Activated CD8-positive, alpha-beta T cell treated with anti-CD3 and anti-CD28 coated beads, Interleukin-2, amount 10 ng/mL, durations not matched to agents 7 days and 5 days (primary cell): ENCODE measurements at regions not wholly inside any gene's neighbourhood (a gene's known extent, or its start where the extent isn't known, plus 50 kb on each side); places are given as distances from the start of the nearest gene placed in this dataset.

Source experiments
- ATAC-seq: fragments of 150-1000 bp; cut with Tn5 transposase; one replicate; pipeline ENCODE4 v1.10.0; 2021; ENCODE audit warnings: moderate library complexity
- CTCF ChIA-PET: fragments of 350-600 bp; sonication (Branson Sonifier 250); formaldehyde crosslinking; loops from one replicate; lab custom pipeline; 2021; ENCODE audit warnings: antibody characterized with exemption; lab: Charles Lee
- POLR2A ChIA-PET: fragments of 350-600 bp; sonication (Branson Sonifier 250); formaldehyde crosslinking; loops from one replicate; lab custom pipeline; 2021; ENCODE audit warnings: antibody characterized with exemption; lab: Charles Lee
- DNase-seq: peaks from one replicate; pipeline ENCODE4 v3.0.0-alpha.2; 2020
- H3K27ac Mint-ChIP-seq: one replicate; pipeline ENCODE4 v1.8.0; 2021; ENCODE audit warnings: mild to moderate bottlenecking, mixed read lengths
- H3K27me3 Mint-ChIP-seq: one replicate; pipeline ENCODE4 v1.8.0; 2021; ENCODE audit warnings: low read depth, mixed read lengths
- H3K36me3 Mint-ChIP-seq: one replicate; pipeline ENCODE4 v1.8.0; 2021; ENCODE audit warnings: low read depth, mixed read lengths
- H3K4me1 Mint-ChIP-seq: one replicate; pipeline ENCODE4 v1.8.0; 2021; ENCODE audit warnings: low read depth, mixed read lengths
- H3K4me3 Mint-ChIP-seq: one replicate; pipeline ENCODE4 v1.8.0; 2021; ENCODE audit warnings: mild to moderate bottlenecking, mixed read lengths
- H3K9me3 Mint-ChIP-seq: one replicate; pipeline ENCODE4 v1.8.0; 2022; ENCODE audit warnings: mixed read lengths; ENCODE audit not compliant: insufficient read depth

- no peak for ATAC-seq
- DNase-seq: no peak
- Mint-ChIP-seq H3K27me3 (peaks cover 15% of the 10 kb centered on the region), H3K27ac (no peak overlapping the region), H3K4me1 (peaks cover 10% of the 10 kb centered on the region), H3K4me3 (no peak overlapping the region), H3K36me3 (no peaks in the 10 kb centered on the region), H3K9me3 (no peaks in the 10 kb centered on the region)
- CTCF ChIA-PET: no interaction called here
- POLR2A ChIA-PET: no interaction called here
Observed at GRCh38 chr4:147054228-147054872, 108.7 kb upstream of the TTC29 start.

DNA sequence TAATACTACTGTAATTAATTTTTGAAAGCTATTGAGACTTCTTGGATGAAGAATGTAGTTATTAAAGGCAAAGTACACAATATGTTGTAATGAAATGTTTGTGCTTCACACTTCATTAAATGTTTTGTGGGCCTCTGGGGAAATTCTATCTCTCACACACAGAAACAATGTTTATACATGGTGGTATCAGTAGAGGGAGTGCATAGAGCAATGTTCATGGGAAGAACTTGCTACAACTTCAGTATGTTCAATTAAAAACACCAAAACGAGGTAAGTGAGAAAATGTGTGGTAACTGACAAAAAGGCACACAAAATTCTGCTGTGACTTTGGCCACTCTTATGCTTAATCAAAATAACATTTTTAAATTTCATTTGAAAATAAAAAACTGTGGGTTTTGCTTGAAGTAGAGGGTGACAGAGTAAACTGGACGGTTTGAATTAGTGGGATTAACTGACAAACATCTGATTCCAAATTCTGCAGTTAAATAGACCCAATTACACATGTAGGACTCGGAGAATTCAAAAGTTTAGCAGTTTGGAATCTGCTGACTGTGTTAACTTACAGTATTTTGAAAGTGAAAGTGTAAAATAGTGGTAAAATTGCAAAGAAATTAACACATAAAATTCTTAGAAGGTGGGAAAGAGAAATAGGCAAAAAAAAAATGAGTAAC is 111.4 kb upstream of the TTC29 start:
- ATAC-seq (peak; percentile 42), DNase-seq (no peak)
- CTCF ChIA-PET: no interaction called here
- peak overlapping the region; percentile 79 for H3K4me3 Mint-ChIP-seq
- H3K36me3 Mint-ChIP-seq: no peaks in the 10 kb centered on the region
- H3K9me3 Mint-ChIP-seq: no peaks in the 10 kb centered on the region
- POLR2A ChIA-PET: no interaction called here
- peaks cover 12% of the 10 kb centered on the region for H3K27me3 Mint-ChIP-seq
- peaks cover 10% of the 10 kb centered on the region for H3K4me1 Mint-ChIP-seq
- H3K27ac Mint-ChIP-seq: peak overlapping the region; percentile 88

- Mint-ChIP-seq H3K9me3 (no peaks in the 10 kb centered on the region), H3K4me3 (peak overlapping the region; percentile 79), H3K36me3 (no peaks in the 10 kb centered on the region), H3K27ac (peak overlapping the region; percentile 88), H3K27me3 (peaks cover 10% of the 10 kb centered on the region), H3K4me1 (peaks cover 10% of the 10 kb centered on the region)
- POLR2A ChIA-PET: no interaction called here
- DNase-seq (no peak), ATAC-seq (no peak)
- CTCF ChIA-PET: no interaction called here
Observed at GRCh38 chr4:147057611-147058190, 112.0 kb upstream of the TTC29 start.

DNA sequence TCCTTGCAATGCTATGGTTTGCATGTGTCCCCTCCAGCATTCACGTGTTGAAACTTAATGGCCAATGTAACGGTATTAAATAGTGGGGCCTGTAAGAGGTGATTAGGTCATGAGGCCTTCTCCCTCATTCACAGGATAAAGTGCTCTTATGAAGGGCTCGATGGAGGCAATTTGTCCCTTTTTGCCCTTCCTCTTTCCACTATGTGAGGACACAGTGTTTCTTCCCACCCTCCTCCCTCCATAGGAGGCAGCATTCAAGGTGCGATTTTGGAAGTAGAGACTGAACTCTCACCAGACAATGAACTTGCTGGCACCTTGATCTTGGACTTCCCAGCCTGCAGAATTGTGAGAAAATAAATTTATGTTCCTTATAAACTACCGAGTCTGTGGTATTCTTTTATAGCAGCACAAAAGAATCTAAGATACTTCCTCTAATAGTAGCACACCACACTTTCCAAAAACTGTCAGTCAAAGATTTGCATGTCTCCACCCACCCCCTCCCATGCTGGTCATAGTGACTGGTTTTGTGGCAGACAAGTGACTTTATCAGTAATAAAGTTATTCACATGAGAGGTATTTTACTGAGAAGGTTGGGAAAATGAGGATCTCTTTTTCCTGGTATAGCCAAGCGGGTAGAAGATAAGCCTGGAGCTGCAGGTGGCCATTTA is 113.5 kb upstream of the TTC29 start:
- Mint-ChIP-seq H3K9me3 (no peaks in the 10 kb centered on the region), H3K36me3 (no peaks in the 10 kb centered on the region), H3K4me3 (no peak overlapping the region), H3K27ac (no peak overlapping the region), H3K27me3 (peaks cover 4% of the 10 kb centered on the region), H3K4me1 (peaks cover 10% of the 10 kb centered on the region)
- ChIA-PET POLR2A (no interaction called here), CTCF (no interaction called here)
- no peak for ATAC-seq
- DNase-seq: no peak

DNA sequence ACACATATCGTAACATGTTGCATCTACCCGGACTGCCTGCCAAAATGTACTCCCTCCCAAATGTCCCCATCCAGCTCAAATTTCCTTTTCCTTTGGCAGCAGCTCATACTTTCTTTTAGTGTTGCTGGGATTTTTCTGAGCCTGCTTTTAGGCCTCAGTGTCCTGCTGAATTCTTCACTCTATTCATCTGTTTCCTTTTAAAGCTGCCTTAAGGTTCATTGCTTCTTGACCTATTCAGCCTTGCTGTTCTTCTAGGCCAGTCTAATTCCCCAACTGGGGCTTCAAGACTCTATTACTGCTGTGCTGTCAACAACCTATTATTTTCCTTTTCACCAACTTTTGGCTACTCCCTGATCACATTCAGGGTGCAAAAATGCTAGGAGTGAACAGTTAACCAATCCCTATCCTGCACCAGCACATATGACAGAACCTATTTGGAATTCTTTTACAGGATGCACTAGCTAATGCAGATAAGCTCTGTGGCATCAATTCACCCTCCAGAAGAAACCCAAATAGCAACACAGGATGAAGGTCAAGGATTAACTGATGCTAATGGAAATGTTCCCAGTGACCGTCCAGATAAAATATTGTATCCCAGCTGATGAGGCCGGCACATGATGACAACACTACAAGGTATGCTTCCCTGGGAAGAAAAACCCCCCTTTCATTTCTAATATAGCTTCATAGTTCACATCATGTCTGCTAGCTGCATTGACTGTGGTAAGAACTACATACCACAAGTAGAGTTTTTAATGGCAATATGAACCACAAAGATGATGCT is 114.7 kb upstream of the TTC29 start:
- DNase-seq (no peak), ATAC-seq (no peak)
- H3K36me3 Mint-ChIP-seq: no peaks in the 10 kb centered on the region
- H3K27ac Mint-ChIP-seq: no peak overlapping the region
- CTCF ChIA-PET: interaction anchor here (0.8 kb wide), 1 partner anchor 37 kb away, joined by 3 read pairs; no protein-coding TSS in a partner anchor
- H3K4me3 Mint-ChIP-seq: no peak overlapping the region
- peaks cover 10% of the 10 kb centered on the region for H3K4me1 Mint-ChIP-seq
- no peaks in the 10 kb centered on the region for H3K9me3 Mint-ChIP-seq
- H3K27me3 Mint-ChIP-seq: peaks cover 4% of the 10 kb centered on the region
- POLR2A ChIA-PET: no interaction called here

GRCh38 chr4:147064856-147065255 is 119.2 kb upstream of the TTC29 start:
- no peak for DNase-seq
- no peak overlapping the region for H3K27ac Mint-ChIP-seq
- H3K4me3 Mint-ChIP-seq: no peak overlapping the region
- no peak for ATAC-seq
- ChIA-PET POLR2A (no interaction called here), CTCF (no interaction called here)
- H3K36me3 Mint-ChIP-seq: no peaks in the 10 kb centered on the region
- H3K4me1 Mint-ChIP-seq: no peaks in the 10 kb centered on the region
- H3K27me3 Mint-ChIP-seq: peaks cover 5% of the 10 kb centered on the region
- H3K9me3 Mint-ChIP-seq: no peaks in the 10 kb centered on the region

DNA sequence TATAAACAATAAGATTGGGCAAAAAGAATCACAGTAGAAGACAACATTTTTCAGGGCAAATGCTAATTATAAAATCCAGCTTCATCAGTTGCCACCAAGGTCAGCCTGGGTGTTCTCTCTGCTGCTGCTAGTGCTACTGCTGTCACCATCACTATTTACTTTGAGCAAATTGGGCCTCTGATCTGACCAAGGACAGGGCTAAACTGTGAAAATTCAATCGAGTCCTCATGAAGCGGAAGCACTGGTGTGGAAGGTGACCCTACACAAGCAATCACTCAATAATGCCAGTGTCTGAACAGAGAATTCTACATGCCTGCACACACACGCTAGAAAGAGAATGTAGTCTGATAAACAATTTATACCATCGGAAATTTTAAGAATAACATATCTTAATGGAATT is 122.9 kb upstream of the TTC29 start:
- Mint-ChIP-seq H3K4me3 (no peak overlapping the region), H3K27me3 (peaks cover 5% of the 10 kb centered on the region), H3K9me3 (no peaks in the 10 kb centered on the region), H3K4me1 (no peaks in the 10 kb centered on the region), H3K27ac (no peak overlapping the region), H3K36me3 (no peaks in the 10 kb centered on the region)
- no peak for ATAC-seq
- ChIA-PET POLR2A (no interaction called here), CTCF (no interaction called here)
- DNase-seq: no peak

- Mint-ChIP-seq H3K4me3 (no peak overlapping the region), H3K4me1 (no peaks in the 10 kb centered on the region), H3K27me3 (peaks cover 2% of the 10 kb centered on the region), H3K9me3 (no peaks in the 10 kb centered on the region), H3K36me3 (no peaks in the 10 kb centered on the region), H3K27ac (no peak overlapping the region)
- CTCF ChIA-PET: no interaction called here
- DNase-seq (no peak), ATAC-seq (no peak)
- POLR2A ChIA-PET: no interaction called here
Observed at GRCh38 chr4:147071209-147071740, 125.6 kb upstream of the TTC29 start.

DNA sequence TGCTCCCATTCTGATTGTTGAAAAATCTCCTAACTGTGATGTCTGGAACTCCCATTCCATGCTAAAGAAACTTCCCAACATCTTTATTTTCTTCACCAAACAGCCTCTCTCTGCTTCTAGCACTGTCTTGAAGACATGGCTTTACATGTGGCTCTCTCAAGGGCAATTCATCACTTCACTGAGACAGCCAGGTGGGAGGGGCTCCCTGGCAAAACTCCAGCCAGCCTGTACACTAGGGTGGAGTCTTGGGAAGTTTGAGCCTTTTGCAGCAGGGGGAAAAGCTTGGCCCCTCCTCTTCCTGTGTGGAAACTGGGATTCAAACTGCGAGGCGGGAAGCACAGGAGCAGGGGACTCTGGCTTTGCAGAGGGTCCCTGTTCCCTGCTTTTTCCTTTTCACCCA is 130.5 kb upstream of the TTC29 start:
- peaks cover 2% of the 10 kb centered on the region for H3K27me3 Mint-ChIP-seq
- no peak overlapping the region for H3K27ac Mint-ChIP-seq
- CTCF ChIA-PET: no interaction called here
- H3K4me3 Mint-ChIP-seq: no peak overlapping the region
- no peaks in the 10 kb centered on the region for H3K36me3 Mint-ChIP-seq
- ATAC-seq: no peak
- POLR2A ChIA-PET: no interaction called here
- no peak for DNase-seq
- H3K9me3 Mint-ChIP-seq: no peaks in the 10 kb centered on the region
- no peaks in the 10 kb centered on the region for H3K4me1 Mint-ChIP-seq

DNA sequence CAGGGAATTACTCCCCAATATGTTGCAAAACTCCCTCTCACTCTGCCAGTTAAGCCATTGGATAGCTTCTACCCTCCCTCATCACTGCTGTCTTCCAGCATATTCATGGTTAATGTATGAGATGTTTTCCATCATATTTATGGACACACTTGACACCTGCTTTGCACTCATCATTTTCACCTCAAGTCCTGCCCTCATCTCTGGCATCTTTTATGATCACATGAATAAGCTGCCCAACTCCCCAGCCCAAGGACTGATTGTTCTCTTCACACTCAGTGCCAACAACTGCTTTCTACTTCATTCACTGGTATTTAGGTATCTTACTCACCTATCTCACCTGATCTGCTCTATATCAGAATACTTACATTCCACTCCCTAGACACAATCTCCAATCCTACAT is 131.1 kb upstream of the TTC29 start:
- no peak for DNase-seq
- H3K27ac Mint-ChIP-seq: no peak overlapping the region
- no peaks in the 10 kb centered on the region for H3K9me3 Mint-ChIP-seq
- no peaks in the 10 kb centered on the region for H3K4me1 Mint-ChIP-seq
- H3K27me3 Mint-ChIP-seq: peaks cover 3% of the 10 kb centered on the region
- ChIA-PET POLR2A (no interaction called here), CTCF (no interaction called here)
- no peak for ATAC-seq
- no peak overlapping the region for H3K4me3 Mint-ChIP-seq
- H3K36me3 Mint-ChIP-seq: no peaks in the 10 kb centered on the region

GRCh38 chr4:147078362-147078761 is 132.7 kb upstream of the TTC29 start:
- no peaks in the 10 kb centered on the region for H3K9me3 Mint-ChIP-seq
- ATAC-seq: no peak
- CTCF ChIA-PET: no interaction called here
- no peaks in the 10 kb centered on the region for H3K4me1 Mint-ChIP-seq
- POLR2A ChIA-PET: no interaction called here
- H3K36me3 Mint-ChIP-seq: no peaks in the 10 kb centered on the region
- no peak for DNase-seq
- H3K27me3 Mint-ChIP-seq: peaks cover 2% of the 10 kb centered on the region
- H3K27ac Mint-ChIP-seq: no peak overlapping the region
- no peak overlapping the region for H3K4me3 Mint-ChIP-seq
